ENCODE measurements at regions not wholly inside any gene's neighbourhood (a gene's known extent, or its start where the extent isn't known, plus 50 kb on each side); places are given as distances from the start of the nearest gene placed in this dataset.

DNA sequence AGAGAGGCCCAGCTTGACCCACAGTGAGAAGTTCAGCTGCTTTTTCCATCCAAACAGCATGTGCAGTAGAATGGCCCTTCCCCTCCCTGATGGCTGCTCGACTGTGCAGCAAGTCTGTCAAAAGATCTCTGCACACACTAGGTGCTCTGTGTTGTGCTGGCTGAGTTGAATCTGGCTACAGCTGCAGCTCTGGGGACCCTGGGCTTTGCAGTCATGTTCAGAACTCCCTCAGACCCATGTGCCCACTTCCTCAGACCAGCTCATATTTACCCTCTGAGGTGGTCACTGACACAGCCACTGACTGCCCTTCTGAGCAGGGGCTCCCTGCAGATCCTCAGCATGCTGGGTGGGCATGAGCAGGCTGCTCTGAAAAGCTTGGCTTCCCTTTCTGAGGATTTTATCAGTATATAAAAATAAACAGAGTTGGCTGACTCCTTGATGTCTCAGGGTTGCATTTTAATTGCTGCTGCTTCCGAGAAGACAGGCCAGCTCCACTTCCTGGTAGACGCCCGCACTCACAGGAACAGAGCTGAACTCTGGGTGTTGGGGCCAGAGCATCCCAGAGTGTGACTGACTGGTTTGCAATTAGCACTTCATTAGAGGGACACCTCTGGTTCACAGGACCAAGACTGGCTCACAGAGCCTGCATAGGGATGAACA is 507.9 kb downstream of the RPS24 start:
- DNase-seq (ENCODE audit: low read depth in 2 of 2), result no peak

DNA sequence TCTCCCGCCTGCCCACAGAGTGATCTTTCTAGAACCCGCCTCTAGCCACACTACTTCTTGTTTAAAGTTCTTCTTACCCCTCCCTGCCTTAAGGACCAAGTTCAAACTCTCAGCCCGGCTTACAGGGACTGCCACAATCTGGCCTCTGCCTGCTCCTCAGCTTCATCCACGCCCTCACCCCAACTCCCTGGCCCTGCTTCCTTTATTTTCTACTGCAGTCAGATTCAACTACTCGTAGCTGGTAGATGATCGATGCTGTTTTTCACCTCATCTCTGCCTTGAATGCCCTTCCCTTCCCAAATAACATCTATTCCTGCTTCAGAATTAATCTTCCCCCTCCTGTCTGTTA is 508.5 kb downstream of the RPS24 start:
- no peak for DNase-seq (ENCODE audit: low read depth in 2 of 2)

DNA sequence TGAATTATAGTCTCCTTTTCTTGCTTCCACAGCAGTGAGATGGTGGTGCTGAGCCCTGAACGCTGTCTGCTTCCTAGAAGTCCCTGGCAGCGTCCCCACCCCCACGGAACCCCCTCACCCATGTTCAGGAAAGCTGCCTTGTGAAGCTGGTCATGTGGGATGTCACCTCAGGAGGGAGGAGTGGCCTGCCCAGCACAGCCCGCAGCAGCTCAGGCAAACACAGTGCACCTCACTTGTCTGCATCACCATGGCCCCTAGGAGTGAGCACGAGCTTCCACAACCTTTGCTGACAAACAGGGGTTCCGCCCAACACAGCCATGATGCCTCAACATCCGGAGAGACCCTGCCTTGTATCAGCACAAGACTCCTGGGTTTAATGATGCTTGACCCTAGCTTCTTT is 508.9 kb downstream of the RPS24 start:
- no peak for DNase-seq (ENCODE audit: low read depth in 2 of 2)

DNA sequence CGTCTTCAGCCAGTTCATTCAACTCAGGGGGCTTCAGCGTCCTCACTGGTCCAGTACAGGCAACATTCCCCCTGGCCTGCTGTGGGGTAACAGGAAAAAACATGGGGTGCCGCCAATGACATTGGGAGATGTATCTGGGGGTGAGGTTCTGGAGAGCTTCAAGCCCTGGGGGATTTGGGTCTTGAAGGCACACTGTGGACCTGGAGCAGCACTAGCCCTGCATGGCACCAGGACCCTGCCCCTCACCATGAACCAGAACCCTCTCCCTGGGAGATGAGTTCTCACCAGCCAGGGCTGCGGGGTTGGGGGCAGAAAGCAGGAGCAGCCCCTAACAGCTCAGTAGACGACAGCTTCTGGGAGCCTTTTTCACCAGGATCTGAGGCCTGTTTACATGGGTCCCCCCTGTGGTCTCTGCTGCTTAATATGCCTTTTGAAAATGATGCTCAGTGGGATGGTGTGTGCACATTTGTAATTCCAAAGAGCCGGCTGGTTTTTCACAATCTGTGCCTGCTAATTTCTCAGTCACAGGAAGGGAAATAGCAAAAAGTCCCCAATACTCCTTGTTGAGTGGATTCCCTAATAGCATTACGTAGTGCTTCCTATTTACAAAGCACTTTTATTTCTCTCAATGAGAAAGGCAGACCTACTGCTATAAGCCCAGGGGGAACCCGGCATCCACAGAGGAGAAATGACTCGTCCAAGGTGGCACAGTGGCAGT is 509.5 kb downstream of the RPS24 start:
- DNase-seq (ENCODE audit: low read depth in 2 of 2), result no peak

DNA sequence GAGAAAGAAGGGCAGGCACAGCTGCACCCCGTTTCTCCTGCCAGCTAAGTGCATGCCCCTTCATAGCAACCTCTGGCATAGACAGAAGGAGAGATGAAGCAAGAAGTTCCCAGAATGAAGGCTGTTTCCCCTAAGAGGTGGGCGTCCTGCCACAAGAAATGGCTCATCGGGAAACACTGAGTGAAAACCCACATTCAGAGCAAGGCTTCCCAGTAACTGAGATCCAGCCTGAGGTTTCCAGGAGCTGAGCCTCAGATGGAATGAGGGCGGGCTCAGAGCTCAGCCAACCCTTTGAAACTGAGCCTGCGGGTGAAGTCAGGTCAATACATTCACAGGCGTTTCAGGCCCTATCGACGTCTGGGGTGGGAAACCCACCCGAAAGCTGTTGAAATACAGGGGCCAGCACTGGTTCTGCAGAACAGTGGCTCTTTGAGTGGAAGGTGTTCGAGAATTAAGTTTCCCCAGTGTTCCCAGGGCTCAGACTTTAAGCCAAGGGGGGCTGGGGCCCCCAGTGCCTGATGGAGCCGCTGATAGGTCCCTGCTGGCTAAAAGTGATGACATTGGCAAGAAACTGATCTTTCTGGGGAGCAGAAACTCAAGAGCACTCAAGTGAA is 510.2 kb downstream of the RPS24 start:
- no peak for DNase-seq (ENCODE audit: low read depth in 2 of 2)

DNA sequence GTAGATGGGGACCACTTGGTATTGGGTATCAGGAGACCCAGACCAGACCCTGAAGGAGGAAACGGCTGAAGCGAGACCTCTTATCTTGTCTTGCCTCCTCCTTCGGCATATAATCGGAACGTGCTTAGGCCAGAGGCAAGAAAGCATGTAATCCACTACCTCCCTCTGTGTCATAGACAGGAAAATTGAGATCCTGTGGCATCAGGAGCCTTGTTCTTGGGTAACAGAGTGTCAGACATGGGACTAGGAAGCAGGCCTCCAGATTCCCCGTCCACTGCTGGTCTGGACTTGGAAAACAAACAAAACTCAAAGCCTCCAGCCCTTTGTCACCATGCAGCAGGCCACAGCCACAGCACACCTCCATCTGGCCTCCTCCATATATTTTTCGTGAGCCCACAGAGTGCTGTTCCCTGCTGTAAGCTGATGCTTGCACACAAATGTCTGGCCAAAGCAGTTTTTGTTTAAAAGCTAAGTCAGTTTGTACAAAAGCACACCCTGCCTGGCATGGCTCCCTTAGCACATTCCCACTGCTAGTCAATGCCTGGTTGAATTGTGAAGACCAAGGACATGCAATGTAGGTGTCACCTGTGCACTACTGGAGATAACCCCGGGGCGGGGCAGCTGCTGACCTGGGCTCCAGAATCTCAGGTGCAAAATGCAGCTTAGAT is 510.9 kb downstream of the RPS24 start:
- DNase-seq (ENCODE audit: low read depth in 2 of 2), result no peak

DNA sequence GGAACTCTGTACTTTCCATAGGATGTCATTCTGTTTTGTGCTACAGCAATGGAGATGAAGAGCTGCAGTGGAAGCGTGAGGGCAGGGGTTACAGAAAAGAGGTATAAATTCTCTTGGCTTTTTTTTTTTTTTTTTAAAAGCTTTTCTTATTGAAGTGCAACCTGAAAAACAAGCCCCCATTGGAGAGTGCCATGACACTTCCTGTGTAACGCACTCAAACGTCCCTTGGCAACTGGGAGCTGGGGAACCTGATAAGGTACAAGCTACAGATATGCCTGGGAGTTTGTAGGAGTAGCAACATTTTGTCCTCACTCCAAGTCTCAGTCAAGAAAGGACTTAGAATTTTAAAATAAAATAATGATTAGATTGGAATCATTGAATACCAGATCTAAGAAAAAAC is 512.1 kb downstream of the RPS24 start:
- DNase-seq (ENCODE audit: low read depth in 2 of 2), result no peak

DNA sequence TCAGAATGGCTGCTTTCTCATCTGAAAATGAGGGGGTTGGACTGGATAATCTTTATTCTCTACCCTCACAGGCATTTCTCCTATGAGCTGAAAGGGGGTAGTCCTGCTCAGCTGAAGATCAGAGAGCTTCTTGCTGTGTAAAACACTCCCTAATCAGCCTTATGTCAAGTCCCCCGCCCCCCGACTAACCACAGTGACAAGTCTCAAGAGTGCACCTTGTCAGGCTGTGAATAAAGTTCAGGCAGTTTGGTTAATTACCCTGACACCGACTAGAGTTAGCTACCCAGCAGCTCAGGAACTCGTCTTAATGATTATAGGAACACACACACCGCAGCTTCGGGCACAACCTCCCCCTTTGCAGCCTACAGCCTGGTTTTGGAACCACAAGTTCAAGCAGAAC is 513.7 kb downstream of the RPS24 start:
- no peak for DNase-seq (ENCODE audit: low read depth in 2 of 2)

DNA sequence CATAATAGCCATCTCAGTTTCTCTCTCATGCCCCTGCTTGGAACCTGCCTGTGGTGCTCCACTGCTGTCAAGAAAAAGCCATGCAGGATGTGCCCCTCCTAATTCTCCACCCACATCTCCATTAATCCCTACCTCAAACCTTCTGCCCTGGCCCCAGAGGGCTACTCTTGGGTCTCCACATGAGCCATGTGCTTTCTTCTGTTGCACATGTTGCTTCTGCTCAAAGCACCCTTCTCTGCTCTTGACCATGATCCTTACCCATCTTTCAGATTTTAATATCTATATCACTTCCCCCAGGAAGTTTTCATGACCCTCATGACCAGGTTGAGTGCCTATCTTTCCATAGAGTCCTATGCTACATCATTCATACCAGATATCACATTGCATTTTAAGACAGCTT is 514.2 kb downstream of the RPS24 start:
- no peak for DNase-seq (ENCODE audit: low read depth in 2 of 2)

DNA sequence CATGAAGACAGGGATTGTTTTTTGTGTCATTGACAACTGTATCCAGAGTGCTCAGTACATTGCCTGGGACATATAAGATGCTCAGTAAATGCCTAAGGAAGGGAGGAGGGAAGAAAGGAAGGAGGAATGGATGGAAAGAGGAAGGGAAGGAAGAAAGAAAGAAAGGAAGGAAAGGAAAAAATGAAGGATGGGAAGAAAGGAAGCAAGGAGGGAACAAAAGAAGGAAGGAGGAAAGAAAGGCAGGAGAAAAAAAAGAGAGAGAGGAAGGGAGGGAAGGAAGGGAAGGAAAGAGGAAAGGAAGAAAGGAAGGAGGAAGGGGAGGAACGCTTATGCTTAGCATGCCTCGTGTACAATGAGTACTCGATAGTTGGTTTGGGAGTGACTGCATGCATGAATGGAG is 514.7 kb downstream of the RPS24 start:
- no peak for DNase-seq (ENCODE audit: low read depth in 2 of 2)

DNA sequence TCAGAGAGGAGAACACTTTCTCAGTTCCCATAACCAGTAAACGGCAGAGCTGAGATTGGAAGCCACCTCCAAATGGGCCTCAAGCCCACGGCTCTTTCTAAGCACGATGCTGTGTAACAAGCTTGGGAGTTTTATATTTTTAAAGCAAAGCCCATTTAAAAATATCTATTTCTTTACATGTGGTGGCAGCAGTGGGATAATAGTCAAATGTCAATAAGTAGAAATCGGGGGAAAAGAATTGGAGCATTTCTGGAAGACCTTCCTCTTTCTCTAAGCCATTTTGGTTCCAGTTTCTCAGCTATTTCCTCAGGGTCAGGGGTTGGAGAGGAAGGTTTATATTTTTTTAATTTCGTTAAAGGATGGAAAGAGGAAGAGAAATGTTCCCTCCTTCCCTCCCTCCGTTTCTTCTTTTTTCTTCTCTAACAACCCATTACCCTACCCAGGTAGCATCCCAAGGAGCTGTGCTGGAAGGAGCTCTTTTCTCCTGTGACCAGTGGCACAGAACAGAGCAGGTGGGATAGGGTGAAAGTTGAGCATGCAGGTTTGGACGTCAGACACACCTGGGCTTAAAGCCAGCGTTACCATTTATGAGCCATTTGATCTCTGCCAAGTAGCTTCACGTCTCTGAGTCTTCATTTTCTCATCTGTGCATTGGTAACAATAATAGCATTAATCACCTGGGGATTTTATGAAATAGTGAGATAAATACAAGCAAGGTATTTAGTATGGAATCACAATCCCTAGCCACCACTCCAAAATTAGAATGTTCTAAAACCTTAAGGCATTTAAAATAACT is 515.7 kb downstream of the RPS24 start:
- DNase-seq (ENCODE audit: low read depth in 2 of 2), result no peak

DNA sequence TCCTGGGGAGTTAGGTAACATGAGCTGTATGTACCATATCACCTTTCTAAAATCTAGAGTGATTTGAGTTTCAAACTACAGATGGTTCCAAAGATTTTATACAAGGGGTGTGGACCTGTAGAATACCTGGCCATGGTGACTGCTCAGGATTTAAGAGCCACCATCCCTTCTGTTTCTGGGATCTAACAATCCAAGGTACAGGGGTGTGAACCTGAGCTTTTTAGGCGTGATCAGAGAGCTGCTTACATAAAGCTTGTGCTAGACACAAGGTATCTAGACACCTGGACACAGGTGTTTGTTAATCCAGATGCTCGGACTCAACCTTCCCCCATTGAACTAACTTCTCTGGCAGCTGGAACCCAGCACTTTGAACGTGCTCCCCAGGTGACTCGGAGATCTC is 516.4 kb downstream of the RPS24 start:
- DNase-seq (ENCODE audit: low read depth in 2 of 2), result no peak

DNA sequence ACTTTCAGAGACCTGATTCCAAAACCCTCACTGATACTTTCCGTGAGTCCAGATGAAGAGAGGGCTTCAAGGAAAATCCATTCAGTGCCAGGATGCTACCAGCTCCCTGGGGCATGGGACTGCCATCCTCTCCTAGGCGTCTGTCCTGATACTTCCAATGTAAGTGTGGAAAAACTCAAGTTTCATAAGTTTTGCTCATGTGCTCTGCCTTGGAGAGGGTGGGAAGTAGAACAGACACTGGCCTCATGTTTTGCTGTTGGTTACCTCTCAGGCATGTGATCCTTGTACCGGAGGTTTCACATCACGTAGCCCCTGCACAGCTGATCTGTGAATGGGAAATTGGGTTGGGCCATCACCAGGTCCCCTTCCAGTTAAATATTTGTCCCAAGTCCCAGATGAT is 517.1 kb downstream of the RPS24 start:
- no peak for DNase-seq (ENCODE audit: low read depth in 2 of 2)

DNA sequence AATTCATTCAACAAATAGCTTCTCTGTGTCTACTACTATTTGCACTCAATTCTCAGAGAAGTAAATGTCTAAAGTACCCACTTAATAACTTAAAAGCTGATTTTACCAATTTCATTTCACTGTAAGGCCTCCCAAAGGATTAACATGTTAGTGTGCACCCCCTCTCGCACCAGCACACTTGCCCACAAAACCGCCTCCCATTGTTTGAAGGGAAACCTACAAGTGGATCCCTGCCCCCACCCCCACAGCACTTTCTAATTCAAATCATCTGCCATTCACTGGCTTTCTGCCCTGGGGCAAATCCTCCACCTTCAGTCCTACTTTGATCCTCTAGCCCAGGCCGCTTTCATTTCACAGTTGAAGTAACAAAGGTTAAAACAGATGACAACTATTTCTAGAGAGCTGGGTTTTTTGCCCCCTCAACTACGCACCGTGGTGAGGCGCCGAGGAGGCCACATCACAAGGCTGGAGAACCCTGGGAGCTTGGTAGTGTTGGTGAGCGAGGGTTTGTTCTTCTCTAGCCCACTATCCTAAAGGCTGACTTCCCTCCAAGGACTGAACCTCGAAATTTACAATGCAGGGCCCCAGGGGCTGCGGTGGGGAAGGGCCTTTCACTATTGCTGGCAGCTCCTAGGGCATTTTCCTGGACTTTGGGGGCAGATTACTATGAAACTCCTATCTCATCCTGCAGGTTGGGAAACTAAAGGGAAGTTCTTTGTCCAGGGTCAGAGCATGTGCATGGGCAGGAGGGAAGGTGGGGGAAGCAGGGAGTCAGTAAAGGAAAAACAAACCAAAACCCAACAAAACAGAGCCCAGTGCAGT is 517.4 kb upstream of the ZMIZ1 start:
- DNase-seq (ENCODE audit: low read depth in 2 of 2), result no peak

DNA sequence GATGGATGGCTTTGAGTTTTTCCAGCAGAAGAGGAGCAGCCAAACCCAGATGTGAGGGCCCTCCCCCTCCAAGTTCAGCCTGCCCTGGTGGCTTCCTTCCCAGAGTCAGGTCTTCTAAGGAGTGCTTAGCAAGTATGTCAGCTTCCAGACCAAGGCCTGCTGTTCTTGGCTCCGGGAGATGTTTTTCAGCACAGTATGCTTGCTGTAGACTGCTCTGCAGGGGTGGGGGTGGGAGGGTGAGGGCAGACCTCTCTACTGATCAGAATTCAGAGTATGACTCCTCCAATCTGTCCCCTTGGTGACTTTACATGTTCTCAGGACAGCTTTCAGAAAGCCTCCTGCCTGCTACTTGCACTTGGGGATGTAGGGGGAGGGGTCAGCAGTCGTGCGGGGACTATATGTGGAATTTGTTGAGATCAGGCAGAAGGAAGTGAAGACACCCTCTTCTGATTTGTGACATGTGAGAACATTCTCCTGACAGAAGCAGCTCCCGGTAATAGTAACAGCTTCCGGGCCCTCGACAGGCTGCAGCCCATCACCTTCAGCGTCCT is 516.4 kb upstream of the ZMIZ1 start:
- no peak for DNase-seq (ENCODE audit: low read depth in 2 of 2)

DNA sequence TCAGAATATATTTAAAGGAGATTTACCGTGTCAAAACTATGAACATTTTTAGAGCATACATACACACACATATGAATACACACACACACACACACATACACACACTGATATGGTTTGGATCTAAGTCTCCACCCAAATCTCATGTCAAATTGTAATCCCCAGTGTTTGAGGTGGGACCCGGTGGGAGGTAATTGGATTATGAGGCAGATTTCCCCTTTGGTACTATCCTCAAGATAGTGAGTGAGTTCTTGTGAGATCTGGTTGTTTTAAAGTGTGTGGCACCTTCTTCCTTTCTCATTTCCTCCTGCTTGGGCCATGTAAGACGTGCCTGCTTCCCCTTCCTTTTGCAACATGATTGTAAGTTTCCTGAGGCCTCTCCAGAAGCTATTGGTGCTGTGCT is 515.0 kb upstream of the ZMIZ1 start:
- DNase-seq (ENCODE audit: low read depth in 2 of 2), result no peak

DNA sequence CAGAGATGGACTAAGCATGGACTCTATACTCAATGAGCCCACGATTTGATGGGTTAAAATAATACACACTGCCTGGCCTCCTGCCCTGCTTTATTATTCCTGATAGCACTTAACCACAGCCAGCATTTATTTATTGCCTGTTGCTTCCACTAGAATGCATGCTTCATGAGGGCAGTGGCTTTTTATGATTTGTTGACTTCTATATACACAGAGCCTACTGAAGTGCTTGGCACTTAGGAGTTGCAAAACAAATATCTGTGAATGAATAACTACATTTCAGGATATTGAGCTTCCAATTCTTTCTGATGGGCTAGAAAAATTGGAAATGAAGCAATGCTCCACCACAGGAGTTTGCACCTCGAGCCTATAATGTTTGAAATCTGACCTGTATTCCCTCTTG is 513.6 kb upstream of the ZMIZ1 start:
- no peak for DNase-seq (ENCODE audit: low read depth in 2 of 2)

DNA sequence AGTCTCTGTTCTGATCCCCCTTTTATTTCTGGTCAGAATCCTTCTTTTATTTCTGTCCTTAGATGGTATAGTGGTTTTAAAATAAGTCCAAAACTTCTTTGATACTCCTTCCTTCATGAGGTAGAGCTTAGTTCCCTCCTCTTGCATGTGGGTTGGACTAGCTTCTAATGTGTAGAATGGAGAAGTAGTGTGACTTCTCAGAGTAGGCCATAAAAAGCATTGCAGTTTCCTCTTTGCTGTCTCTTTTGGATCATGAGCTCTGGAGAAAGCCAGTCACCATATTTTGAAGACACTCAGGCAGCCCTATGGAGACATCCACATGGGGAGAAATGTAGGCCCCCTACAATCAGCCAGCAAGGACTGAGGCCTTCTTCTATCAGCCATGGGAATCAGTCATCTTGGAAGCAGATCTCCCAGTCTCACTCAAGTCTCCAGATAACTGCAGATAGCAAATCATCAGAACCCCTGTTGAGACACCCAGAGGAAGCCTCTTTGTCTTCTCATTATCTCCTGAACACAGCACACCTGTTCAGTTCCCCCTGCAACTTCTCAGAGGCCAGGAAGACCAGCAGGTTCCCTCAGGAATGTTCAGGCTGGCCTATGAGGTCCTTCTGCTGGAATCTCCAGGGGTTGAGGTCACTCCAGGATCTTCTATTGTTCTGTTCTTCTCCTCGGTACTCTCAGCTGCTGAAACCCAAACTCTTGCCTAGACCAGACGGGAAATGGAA is 511.9 kb upstream of the ZMIZ1 start:
- no peak for DNase-seq (ENCODE audit: low read depth in 2 of 2)

DNA sequence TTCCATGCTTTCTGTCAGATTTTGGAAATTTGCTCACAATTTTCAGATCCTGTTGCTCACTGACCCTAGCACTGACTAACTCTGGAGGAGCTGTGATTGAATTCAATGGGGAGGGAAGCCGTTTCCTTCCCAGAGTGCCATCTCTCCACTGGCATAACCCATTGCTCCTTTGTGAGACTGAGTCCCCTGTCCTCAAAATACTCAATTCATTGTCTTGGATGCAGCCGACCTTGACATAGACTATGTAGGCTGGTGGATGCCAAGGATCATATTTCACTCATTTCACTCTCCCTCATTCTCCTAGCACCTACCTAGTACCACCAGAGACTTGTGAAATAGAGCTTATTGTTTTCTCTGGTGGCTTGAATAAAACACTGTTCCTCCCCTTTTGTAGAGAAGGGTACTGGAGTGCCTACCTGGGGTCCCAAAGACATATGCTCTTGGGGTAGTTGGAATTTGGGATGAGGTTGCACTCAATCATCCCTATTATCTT is 511.3 kb upstream of the ZMIZ1 start:
- DNase-seq (ENCODE audit: low read depth in 2 of 2), result no peak

Data from stimulated activated CD8-positive, alpha-beta memory T cell treated with anti-CD3 and anti-CD28 coated beads, Interleukin-7, amount 100 ng/mL, for 1 hour (primary cell).